ENCODE measurements at regions not wholly inside any gene's neighbourhood (a gene's known extent, or its start where the extent isn't known, plus 50 kb on each side); places are given as distances from the start of the nearest gene placed in this dataset.

GRCh38 chr21:34242973-34243372 lies 120.8 kb upstream of the KCNE2 start:
- Histone ChIP-seq H3K4me3 (ENCODE audit: low read length) (no peak overlapping the region), H3K4me1 (ENCODE audit: control insufficient read depth, insufficient read depth, low read length) (no peaks in the 10 kb centered on the region), H3K36me3 (ENCODE audit: control insufficient read depth, insufficient read depth, low read length) (no peaks in the 10 kb centered on the region), H3K9me3 (ENCODE audit: control insufficient read depth, insufficient read depth, low read length) (no peaks in the 10 kb centered on the region; the same call in 1 of the 2 replicates), H3K27me3 (ENCODE audit: control insufficient read depth, insufficient read depth, low read length) (no peaks in the 10 kb centered on the region), H3K27ac (ENCODE audit: low read length) (no peak overlapping the region)
- DNase-seq (ENCODE audit: low read depth, low spot score), result no peak
- WGBS (ENCODE audit: insufficient coverage, insufficient read length), result no CpG with 5 or more reads among the region's 2 CpGs

DNA sequence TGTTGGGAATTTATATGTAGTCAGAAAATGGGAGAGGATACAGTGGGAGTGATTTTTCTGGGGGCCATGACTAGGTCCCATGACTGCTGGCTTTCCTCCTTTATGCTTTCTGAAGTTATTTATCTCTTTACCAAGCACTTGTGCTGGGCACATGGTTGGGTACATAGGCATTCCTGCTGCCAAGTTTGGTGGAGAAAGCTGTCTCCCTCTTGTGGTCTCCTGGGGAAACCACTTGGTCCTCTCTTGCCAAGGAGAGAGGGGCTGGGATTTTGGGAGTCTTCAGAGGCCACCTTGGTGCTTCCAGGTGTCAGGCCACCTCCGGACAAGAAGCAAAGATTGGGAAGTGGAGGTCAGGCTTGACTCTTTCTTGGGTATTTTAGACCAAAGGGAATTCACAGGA lies 120.2 kb upstream of the KCNE2 start:
- no peak overlapping the region for H3K4me3 ChIP-seq (ENCODE audit: low read length)
- H3K9me3 ChIP-seq (ENCODE audit: control insufficient read depth, insufficient read depth, low read length), result no peaks in the 10 kb centered on the region; the same call in 1 of the 2 replicates
- WGBS (ENCODE audit: insufficient coverage, insufficient read length), result no CpG with 5 or more reads among the region's 1 CpG
- H3K27ac ChIP-seq (ENCODE audit: low read length), result no peak overlapping the region
- DNase-seq (ENCODE audit: low read depth, low spot score), result peak; percentile 13
- H3K27me3 ChIP-seq (ENCODE audit: control insufficient read depth, insufficient read depth, low read length), result no peaks in the 10 kb centered on the region
- H3K36me3 ChIP-seq (ENCODE audit: control insufficient read depth, insufficient read depth, low read length), result no peaks in the 10 kb centered on the region
- no peaks in the 10 kb centered on the region for H3K4me1 ChIP-seq (ENCODE audit: control insufficient read depth, insufficient read depth, low read length)

DNA sequence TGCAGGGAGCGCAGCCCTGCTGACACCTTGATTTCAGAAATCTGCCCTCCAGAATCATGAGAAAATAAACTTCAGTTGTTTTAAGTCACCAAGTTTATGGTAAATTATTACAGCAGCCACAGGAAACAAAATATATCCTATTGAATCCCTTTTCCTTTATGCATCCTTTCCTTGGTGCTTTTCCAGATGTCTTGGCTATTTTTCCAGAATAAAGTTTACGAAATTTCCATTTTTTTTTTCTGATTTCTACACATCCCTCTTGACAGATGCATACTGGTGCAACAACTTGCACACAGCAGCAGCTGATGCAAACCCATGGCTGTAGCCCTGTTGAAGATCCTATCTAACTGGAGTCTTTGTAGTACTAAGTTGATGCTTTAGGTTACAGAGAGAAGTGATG lies 111.1 kb upstream of the KCNE2 start:
- WGBS (ENCODE audit: insufficient coverage, insufficient read length), result no CpG with 5 or more reads among the region's 2 CpGs
- Histone ChIP-seq H3K9me3 (ENCODE audit: control insufficient read depth, insufficient read depth, low read length) (no peaks in the 10 kb centered on the region; the same call in none of the 2 replicates), H3K4me3 (ENCODE audit: low read length) (no peak overlapping the region)

GRCh38 chr21:34255073-34255472 lies 108.7 kb upstream of the KCNE2 start:
- Histone ChIP-seq H3K27me3 (ENCODE audit: control insufficient read depth, insufficient read depth, low read length) (no peaks in the 10 kb centered on the region), H3K9me3 (ENCODE audit: control insufficient read depth, insufficient read depth, low read length) (no peaks in the 10 kb centered on the region; the same call in 1 of the 2 replicates), H3K4me1 (ENCODE audit: control insufficient read depth, insufficient read depth, low read length) (no peaks in the 10 kb centered on the region), H3K27ac (ENCODE audit: low read length) (no peak overlapping the region), H3K4me3 (ENCODE audit: low read length) (no peak overlapping the region), H3K36me3 (ENCODE audit: control insufficient read depth, insufficient read depth, low read length) (no peaks in the 10 kb centered on the region)
- no peak for DNase-seq (ENCODE audit: low read depth, low spot score)
- no CpG with 5 or more reads among the region's 1 CpG for WGBS (ENCODE audit: insufficient coverage, insufficient read length)

More for the DNA sequence above, 111.1 kb upstream of the KCNE2 start:
- H3K27ac ChIP-seq (ENCODE audit: low read length), result no peak overlapping the region
- no peaks in the 10 kb centered on the region for H3K27me3 ChIP-seq (ENCODE audit: control insufficient read depth, insufficient read depth, low read length)
- no peaks in the 10 kb centered on the region for H3K4me1 ChIP-seq (ENCODE audit: control insufficient read depth, insufficient read depth, low read length)
- no peak for DNase-seq (ENCODE audit: low read depth, low spot score)
- no peaks in the 10 kb centered on the region for H3K36me3 ChIP-seq (ENCODE audit: control insufficient read depth, insufficient read depth, low read length)

- no peak for DNase-seq (ENCODE audit: low read depth, low spot score)
- no peaks in the 10 kb centered on the region for H3K9me3 ChIP-seq (ENCODE audit: control insufficient read depth, insufficient read depth, low read length)
- no peak overlapping the region for H3K4me3 ChIP-seq (ENCODE audit: low read length)
- H3K27ac ChIP-seq (ENCODE audit: low read length), result no peak overlapping the region
- H3K27me3 ChIP-seq (ENCODE audit: control insufficient read depth, insufficient read depth, low read length), result no peaks in the 10 kb centered on the region
- no CpG with 5 or more reads among the region's 4 CpGs for WGBS (ENCODE audit: insufficient coverage, insufficient read length)
- H3K4me1 ChIP-seq (ENCODE audit: control insufficient read depth, insufficient read depth, low read length), result no peaks in the 10 kb centered on the region
- no peaks in the 10 kb centered on the region for H3K36me3 ChIP-seq (ENCODE audit: control insufficient read depth, insufficient read depth, low read length)
Measured at GRCh38 chr21:34260277-34261008, 103.4 kb upstream of the KCNE2 start.

- no peaks in the 10 kb centered on the region for H3K9me3 ChIP-seq (ENCODE audit: control insufficient read depth, insufficient read depth, low read length)
- no peaks in the 10 kb centered on the region for H3K4me1 ChIP-seq (ENCODE audit: control insufficient read depth, insufficient read depth, low read length)
- no peak overlapping the region for H3K27ac ChIP-seq (ENCODE audit: low read length)
- no CpG with 5 or more reads among the region's 8 CpGs for WGBS (ENCODE audit: insufficient coverage, insufficient read length)
- no peaks in the 10 kb centered on the region for H3K27me3 ChIP-seq (ENCODE audit: control insufficient read depth, insufficient read depth, low read length)
- DNase-seq (ENCODE audit: low read depth, low spot score), result no peak
- H3K36me3 ChIP-seq (ENCODE audit: control insufficient read depth, insufficient read depth, low read length), result no peaks in the 10 kb centered on the region
- H3K4me3 ChIP-seq (ENCODE audit: low read length), result no peak overlapping the region
Measured at GRCh38 chr21:34261841-34262468, 101.9 kb upstream of the KCNE2 start.

DNA sequence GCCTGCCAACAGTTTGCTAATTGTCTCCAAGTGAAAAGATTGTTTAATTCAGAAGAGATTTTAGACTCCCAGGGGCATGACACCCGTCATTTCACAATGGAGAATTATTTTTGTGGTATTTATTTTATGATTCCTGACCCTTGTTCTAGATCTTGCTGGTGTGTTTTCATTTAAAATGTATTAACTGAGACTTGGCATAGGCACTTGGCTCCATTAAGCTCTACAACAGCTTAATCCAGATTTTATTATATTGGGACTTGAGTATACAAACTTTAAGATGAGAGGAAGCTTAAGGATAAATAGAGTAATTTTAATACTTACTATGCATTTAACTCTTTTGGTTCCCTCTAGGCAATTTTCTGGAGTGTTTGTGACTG lies 101.3 kb upstream of the KCNE2 start:
- no peak for DNase-seq (ENCODE audit: low read depth, low spot score)
- Histone ChIP-seq H3K27me3 (ENCODE audit: control insufficient read depth, insufficient read depth, low read length) (no peaks in the 10 kb centered on the region), H3K4me1 (ENCODE audit: control insufficient read depth, insufficient read depth, low read length) (no peaks in the 10 kb centered on the region), H3K36me3 (ENCODE audit: control insufficient read depth, insufficient read depth, low read length) (no peaks in the 10 kb centered on the region), H3K4me3 (ENCODE audit: low read length) (no peak overlapping the region), H3K27ac (ENCODE audit: low read length) (no peak overlapping the region), H3K9me3 (ENCODE audit: control insufficient read depth, insufficient read depth, low read length) (no peaks in the 10 kb centered on the region)
- WGBS (ENCODE audit: insufficient coverage, insufficient read length), result no CpG with 5 or more reads among the region's 1 CpG

DNA sequence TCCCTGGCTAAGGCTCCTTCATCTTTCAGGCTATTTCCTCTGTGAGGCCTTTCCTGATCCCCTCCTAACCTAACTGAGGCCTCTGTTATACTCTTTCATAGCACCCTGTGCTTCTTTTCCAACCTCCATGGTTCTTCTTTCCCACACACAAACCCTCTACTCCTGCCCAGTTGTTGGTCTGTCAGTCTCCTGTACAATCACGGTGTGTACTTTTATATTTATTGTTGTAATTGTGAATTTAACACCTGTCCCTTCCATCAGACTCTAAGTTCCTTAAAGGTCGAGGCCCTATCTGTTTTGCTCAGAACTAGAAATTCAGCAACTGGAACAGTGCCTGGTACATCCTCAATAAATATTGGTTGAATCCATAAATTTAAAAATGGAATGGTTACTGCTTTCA lies 100.2 kb upstream of the KCNE2 start:
- no peaks in the 10 kb centered on the region for H3K4me1 ChIP-seq (ENCODE audit: control insufficient read depth, insufficient read depth, low read length)
- H3K4me3 ChIP-seq (ENCODE audit: low read length), result no peak overlapping the region
- no peaks in the 10 kb centered on the region for H3K9me3 ChIP-seq (ENCODE audit: control insufficient read depth, insufficient read depth, low read length)
- DNase-seq (ENCODE audit: low read depth, low spot score), result no peak
- H3K27me3 ChIP-seq (ENCODE audit: control insufficient read depth, insufficient read depth, low read length), result no peaks in the 10 kb centered on the region
- H3K27ac ChIP-seq (ENCODE audit: low read length), result no peak overlapping the region
- no CpG with 5 or more reads among the region's 2 CpGs for WGBS (ENCODE audit: insufficient coverage, insufficient read length)
- H3K36me3 ChIP-seq (ENCODE audit: control insufficient read depth, insufficient read depth, low read length), result no peaks in the 10 kb centered on the region

DNA sequence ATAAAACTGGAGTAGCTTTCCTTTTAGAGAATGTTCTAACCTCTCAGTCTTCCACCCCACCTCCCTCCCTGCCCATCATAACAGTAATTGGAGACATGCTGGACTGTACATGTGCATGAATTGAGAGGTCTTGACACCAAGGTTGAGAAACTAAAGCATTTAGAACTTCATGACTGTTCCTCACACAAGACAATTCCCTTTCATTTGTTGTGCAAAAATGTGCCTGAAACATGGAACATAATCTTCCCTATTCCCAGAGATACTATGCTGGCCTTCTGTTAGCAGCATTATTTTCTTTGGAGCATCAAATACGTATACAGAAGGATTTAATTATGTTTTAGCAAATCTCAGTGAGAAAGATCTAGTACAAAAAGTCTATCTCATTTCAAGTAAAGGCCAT lies 97.5 kb upstream of the KCNE2 start:
- Histone ChIP-seq H3K36me3 (ENCODE audit: control insufficient read depth, insufficient read depth, low read length) (no peaks in the 10 kb centered on the region), H3K4me3 (ENCODE audit: low read length) (no peak overlapping the region), H3K27ac (ENCODE audit: low read length) (no peak overlapping the region), H3K27me3 (ENCODE audit: control insufficient read depth, insufficient read depth, low read length) (no peaks in the 10 kb centered on the region; the same call in 1 of the 2 replicates), H3K9me3 (ENCODE audit: control insufficient read depth, insufficient read depth, low read length) (no peaks in the 10 kb centered on the region), H3K4me1 (ENCODE audit: control insufficient read depth, insufficient read depth, low read length) (0 out of 2 replicates have a peak, but pooled peaks cover 2% of the 10 kb centered on the region)
- no CpG with 5 or more reads among the region's 1 CpG for WGBS (ENCODE audit: insufficient coverage, insufficient read length)
- no peak for DNase-seq (ENCODE audit: low read depth, low spot score)

GRCh38 chr21:34268493-34268892 lies 95.3 kb upstream of the KCNE2 start:
- 0 out of 2 replicates have a peak, but pooled peaks cover 2% of the 10 kb centered on the region for H3K4me1 ChIP-seq (ENCODE audit: control insufficient read depth, insufficient read depth, low read length)
- no CpG with 5 or more reads among the region's 8 CpGs for WGBS (ENCODE audit: insufficient coverage, insufficient read length)
- H3K27me3 ChIP-seq (ENCODE audit: control insufficient read depth, insufficient read depth, low read length), result no peaks in the 10 kb centered on the region; the same call in 1 of the 2 replicates
- DNase-seq (ENCODE audit: low read depth, low spot score), result no peak
- no peaks in the 10 kb centered on the region for H3K9me3 ChIP-seq (ENCODE audit: control insufficient read depth, insufficient read depth, low read length)
- no peak overlapping the region for H3K4me3 ChIP-seq (ENCODE audit: low read length)
- no peaks in the 10 kb centered on the region for H3K36me3 ChIP-seq (ENCODE audit: control insufficient read depth, insufficient read depth, low read length)
- no peak overlapping the region for H3K27ac ChIP-seq (ENCODE audit: low read length)
